ENCODE measurements at regions not wholly inside any gene's neighbourhood (a gene's known extent, or its start where the extent isn't known, plus 50 kb on each side); places are given as distances from the start of the nearest gene placed in this dataset.

- Histone ChIP-seq H3K9ac (ENCODE audit: control insufficient read depth, extremely low read depth, insufficient read depth, low read length) (no peak overlapping the region), H3K36me3 (ENCODE audit: control insufficient read depth in 2 of 2, extremely low read depth in 1 of 2, insufficient read depth in 2 of 2, low read length in 2 of 2) (no peaks in the 10 kb centered on the region), H3K27me3 (ENCODE audit: control insufficient read depth, extremely low read depth, insufficient read depth, low read length) (no peaks in the 10 kb centered on the region), H3K9me3 (ENCODE audit: control insufficient read depth, low read depth, low read length) (no peaks in the 10 kb centered on the region), H3K79me2 (ENCODE audit: control insufficient read depth, insufficient read depth, low read length) (no peaks in the 10 kb centered on the region), H3K4me3 (ENCODE audit: control insufficient read depth in 2 of 3, extremely low read depth in 1 of 3, insufficient read depth in 2 of 3, low read depth in 1 of 3, low read length in 3 of 3) (no peak overlapping the region), H3K4me1 (ENCODE audit: control insufficient read depth, extremely low read depth, insufficient read depth, low read length) (no peaks in the 10 kb centered on the region), H2AFZ (ENCODE audit: control insufficient read depth, low read length) (no peak overlapping the region), H3K4me2 (ENCODE audit: control insufficient read depth, extremely low read depth, insufficient read depth, low read depth, low read length) (no peak overlapping the region), H3K27ac (ENCODE audit: control insufficient read depth, insufficient read depth, low read length) (no peak overlapping the region), H4K20me1 (ENCODE audit: control insufficient read depth, extremely low read depth, insufficient read depth, low read length) (no peaks in the 10 kb centered on the region), H3K9me1 (ENCODE audit: control insufficient read depth, extremely low read depth, insufficient read depth, low read length) (no peaks in the 10 kb centered on the region)
- no peak for TF ChIP-seq EZH2 (IDR thresholded peaks at IDR 0.05; ENCODE audit: low read length)
- TF ChIP-seq, protein P1, sequence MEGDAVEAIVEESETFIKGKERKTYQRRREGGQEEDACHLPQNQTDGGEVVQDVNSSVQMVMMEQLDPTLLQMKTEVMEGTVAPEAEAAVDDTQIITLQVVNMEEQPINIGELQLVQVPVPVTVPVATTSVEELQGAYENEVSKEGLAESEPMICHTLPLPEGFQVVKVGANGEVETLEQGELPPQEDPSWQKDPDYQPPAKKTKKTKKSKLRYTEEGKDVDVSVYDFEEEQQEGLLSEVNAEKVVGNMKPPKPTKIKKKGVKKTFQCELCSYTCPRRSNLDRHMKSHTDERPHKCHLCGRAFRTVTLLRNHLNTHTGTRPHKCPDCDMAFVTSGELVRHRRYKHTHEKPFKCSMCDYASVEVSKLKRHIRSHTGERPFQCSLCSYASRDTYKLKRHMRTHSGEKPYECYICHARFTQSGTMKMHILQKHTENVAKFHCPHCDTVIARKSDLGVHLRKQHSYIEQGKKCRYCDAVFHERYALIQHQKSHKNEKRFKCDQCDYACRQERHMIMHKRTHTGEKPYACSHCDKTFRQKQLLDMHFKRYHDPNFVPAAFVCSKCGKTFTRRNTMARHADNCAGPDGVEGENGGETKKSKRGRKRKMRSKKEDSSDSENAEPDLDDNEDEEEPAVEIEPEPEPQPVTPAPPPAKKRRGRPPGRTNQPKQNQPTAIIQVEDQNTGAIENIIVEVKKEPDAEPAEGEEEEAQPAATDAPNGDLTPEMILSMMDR (optimal IDR thresholded peaks at IDR 0.05 in 1 of 3, IDR thresholded peaks at IDR 0.05 in 1 of 3, conservative IDR thresholded peaks at IDR 0.05 in 1 of 3; ENCODE audit: extremely low read depth in 1 of 3, insufficient read depth in 2 of 3, low read length in 3 of 3), result no peak
- DNase-seq (ENCODE audit: low read depth, low spot score) (no peak), FAIRE-seq (no peak)
- dilution Hi-C loops (cut with MboI; ENCODE audit: extremely low pct_ligation_motif_present, low sequenced_read_pairs), result no loop called here
Measured at GRCh38 chr3:132230156-132231000, 86.8 kb upstream of the ACP3 start.

- no peak overlapping the region for H3K27ac ChIP-seq (ENCODE audit: control insufficient read depth, insufficient read depth, low read length)
- H2AFZ ChIP-seq (ENCODE audit: control insufficient read depth, low read length), result no peak overlapping the region
- no peak overlapping the region for H3K9ac ChIP-seq (ENCODE audit: control insufficient read depth, extremely low read depth, insufficient read depth, low read length)
- H3K9me3 ChIP-seq (ENCODE audit: control insufficient read depth, low read depth, low read length), result no peaks in the 10 kb centered on the region
- dilution Hi-C loops (cut with MboI; ENCODE audit: extremely low pct_ligation_motif_present, low sequenced_read_pairs), result no loop called here
- H3K36me3 ChIP-seq (ENCODE audit: control insufficient read depth in 2 of 2, extremely low read depth in 1 of 2, insufficient read depth in 2 of 2, low read length in 2 of 2), result no peaks in the 10 kb centered on the region
- no peaks in the 10 kb centered on the region for H3K79me2 ChIP-seq (ENCODE audit: control insufficient read depth, insufficient read depth, low read length)
- no peak overlapping the region for H3K4me2 ChIP-seq (ENCODE audit: control insufficient read depth, extremely low read depth, insufficient read depth, low read depth, low read length)
- TF ChIP-seq, protein P1 (optimal IDR thresholded peaks at IDR 0.05 in 1 of 3, IDR thresholded peaks at IDR 0.05 in 1 of 3, conservative IDR thresholded peaks at IDR 0.05 in 1 of 3; ENCODE audit: extremely low read depth in 1 of 3, insufficient read depth in 2 of 3, low read length in 3 of 3), result no peak
- no peak for TF ChIP-seq EZH2 (IDR thresholded peaks at IDR 0.05; ENCODE audit: low read length)
- no peak overlapping the region for H3K4me3 ChIP-seq (ENCODE audit: control insufficient read depth in 2 of 3, extremely low read depth in 1 of 3, insufficient read depth in 2 of 3, low read depth in 1 of 3, low read length in 3 of 3)
- FAIRE-seq, result no peak
- no peaks in the 10 kb centered on the region for H3K9me1 ChIP-seq (ENCODE audit: control insufficient read depth, extremely low read depth, insufficient read depth, low read length)
- H4K20me1 ChIP-seq (ENCODE audit: control insufficient read depth, extremely low read depth, insufficient read depth, low read length), result no peaks in the 10 kb centered on the region
- DNase-seq (ENCODE audit: low read depth, low spot score), result no peak
- H3K4me1 ChIP-seq (ENCODE audit: control insufficient read depth, extremely low read depth, insufficient read depth, low read length), result no peaks in the 10 kb centered on the region
- H3K27me3 ChIP-seq (ENCODE audit: control insufficient read depth, extremely low read depth, insufficient read depth, low read length), result no peaks in the 10 kb centered on the region
Measured at GRCh38 chr3:132231633-132232032, 85.6 kb upstream of the ACP3 start.

Measured in keratinocyte (primary cell).